Natural killer cell (primary cell): ENCODE measurements at regions not wholly inside any gene's neighbourhood (a gene's known extent, or its start where the extent isn't known, plus 50 kb on each side); places are given as distances from the start of the nearest gene placed in this dataset.

Experiments used
- ATAC-seq, 3 donors: fragments of 150-1000 bp in 2 of 3; fragments of 200-7000 bp in 1 of 3; cut with Tn5 transposase; 1 replicate in 1 of 3; 2 replicates in 2 of 3; pipeline ENCODE4 v1.10.0; 2021; ENCODE audit warnings: mild to moderate bottlenecking in 2 of 3, moderate library complexity in 2 of 3
- DNase-seq, 2 donors: peaks; one replicate each; pipeline versions ENCODE4 v3.0.0 to v3.0.0-alpha.2; 2013 to 2021; ENCODE audit warnings: mixed read lengths in 1 of 2
- H3K27ac ChIP-seq: one replicate; pipeline ENCODE4 v1.5.1; 2013; ENCODE audit warnings: mild to moderate bottlenecking, low read length
- H3K27me3 ChIP-seq: one replicate; pipeline ENCODE4 v1.6.1; 2013; ENCODE audit warnings: low read length; ENCODE audit not compliant: control insufficient read depth, insufficient read depth
- H3K36me3 ChIP-seq: one replicate; pipeline ENCODE4 v1.6.1; 2013; ENCODE audit warnings: low read length; ENCODE audit not compliant: control insufficient read depth, insufficient read depth
- H3K4me1 ChIP-seq: one replicate; pipeline ENCODE4 v1.6.1; 2013; ENCODE audit warnings: low read length; ENCODE audit not compliant: control insufficient read depth, insufficient read depth
- H3K4me3 ChIP-seq: one replicate; pipeline ENCODE4 v1.5.1; 2013; ENCODE audit warnings: low read length
- H3K9me3 ChIP-seq: one replicate; pipeline ENCODE4 v1.6.1; 2013; ENCODE audit warnings: low read length; ENCODE audit not compliant: control insufficient read depth, insufficient read depth
- H3K27ac Mint-ChIP-seq, 2 donors: one replicate each; pipeline ENCODE4 v1.8.0; 2022; ENCODE audit warnings: mild to moderate bottlenecking in 2 of 2, mixed read lengths in 2 of 2, moderate library complexity in 1 of 2
- H3K27me3 Mint-ChIP-seq, 2 donors: one replicate each; pipeline ENCODE4 v1.8.0; 2022; ENCODE audit warnings: low read depth in 2 of 2, mixed read lengths in 2 of 2
- H3K36me3 Mint-ChIP-seq: one replicate; pipeline ENCODE4 v1.8.0; 2022; ENCODE audit warnings: mixed read lengths
- H3K4me1 Mint-ChIP-seq, 2 donors: one replicate each; pipeline ENCODE4 v1.8.0; 2022; ENCODE audit warnings: mixed read lengths in 2 of 2
- H3K4me3 Mint-ChIP-seq: one replicate; pipeline ENCODE4 v1.8.0; 2022; ENCODE audit warnings: mild to moderate bottlenecking, moderate library complexity, mixed read lengths
- H3K9me3 Mint-ChIP-seq, 2 donors: one replicate each; pipeline ENCODE4 v1.8.0; 2022; ENCODE audit warnings: mixed read lengths in 2 of 2
- CTCF ChIP-seq: fragments of 200-600 bp; IDR thresholded peaks from one replicate; pipeline ENCODE4 v1.8.0; 2022; ENCODE audit warnings: antibody characterized with exemption
- WGBS: methylation state at CpG from one replicate; pipeline ENCODE4 v1.1.7; 2013; ENCODE audit warnings: missing lambda C conversion rate; ENCODE audit not compliant: insufficient coverage; 5-methylcytosine and 5-hydroxymethylcytosine counted together
- intact Hi-C: fragments of 100-400 bp; cut with micrococcal nuclease; formaldehyde crosslinking; loops from one replicate; pipeline ENCODE4 v1.14.2; 2022

- Mint-ChIP-seq H3K27ac (no peak overlapping the region), H3K36me3 (no peaks in the 10 kb centered on the region), H3K4me1 (peaks cover 6 to 10% of the 10 kb centered on the region in 2 donors), H3K27me3 (peaks cover 0 to 12% of the 10 kb centered on the region in 2 donors), H3K4me3 (no peak overlapping the region), H3K9me3 (no peaks in the 10 kb centered on the region)
- Histone ChIP-seq H3K4me1 (peaks cover 23% of the 10 kb centered on the region), H3K4me3 (no peak overlapping the region), H3K9me3 (no peaks in the 10 kb centered on the region), H3K36me3 (no peaks in the 10 kb centered on the region), H3K27ac (no peak overlapping the region), H3K27me3 (no peaks in the 10 kb centered on the region)
- 81% methylated on average over 5 of the region's 5 CpGs for WGBS
- no peak for TF ChIP-seq CTCF
- DNase-seq: no peak
- no peak for ATAC-seq
- intact Hi-C loops: no loop called here
These were observed 184.0 kb upstream of the HAAO start for GRCh38 chr2:42976351-42976750.

GRCh38 chr2:42974721-42975717 lies 182.6 kb upstream of the HAAO start:
- ATAC-seq (peak; percentile 40 to 78 (median 70)), DNase-seq (peak; percentile 39 to 70)
- H3K4me3 ChIP-seq: no peak overlapping the region
- no peak overlapping the region for H3K27ac Mint-ChIP-seq
- peaks cover 0 to 12% of the 10 kb centered on the region in 2 donors for H3K27me3 Mint-ChIP-seq
- TF ChIP-seq CTCF: peak; percentile 67
- H3K27ac ChIP-seq: no peak overlapping the region
- no peaks in the 10 kb centered on the region for H3K36me3 Mint-ChIP-seq
- H3K4me1 Mint-ChIP-seq: peaks cover 6 to 10% of the 10 kb centered on the region in 2 donors
- no peaks in the 10 kb centered on the region for H3K27me3 ChIP-seq
- no peak overlapping the region for H3K4me3 Mint-ChIP-seq
- no peaks in the 10 kb centered on the region for H3K9me3 Mint-ChIP-seq
- H3K36me3 ChIP-seq: no peaks in the 10 kb centered on the region
- H3K9me3 ChIP-seq: no peaks in the 10 kb centered on the region
- 44% methylated on average over 39 of the region's 40 CpGs for WGBS
- intact Hi-C loops: loop anchor here (1.0 kb wide), 1 partner anchor 254 kb away; no protein-coding TSS in a partner anchor
- peaks cover 23% of the 10 kb centered on the region for H3K4me1 ChIP-seq

GRCh38 chr2:42974169-42974720 lies 181.9 kb upstream of the HAAO start:
- Histone ChIP-seq H3K36me3 (no peaks in the 10 kb centered on the region), H3K27ac (no peak overlapping the region), H3K27me3 (no peaks in the 10 kb centered on the region), H3K9me3 (no peaks in the 10 kb centered on the region), H3K4me3 (no peak overlapping the region), H3K4me1 (peaks cover 23% of the 10 kb centered on the region)
- H3K4me3 Mint-ChIP-seq: no peak overlapping the region
- no peak for TF ChIP-seq CTCF
- WGBS: 80% methylated on average over 2 of the region's 2 CpGs
- DNase-seq (no peak), ATAC-seq (no peak)
- no peaks in the 10 kb centered on the region for H3K9me3 Mint-ChIP-seq
- peaks cover 0 to 12% of the 10 kb centered on the region in 2 donors for H3K27me3 Mint-ChIP-seq
- peak overlapping the region in 1 of 2 donors; percentile 67 for H3K27ac Mint-ChIP-seq
- H3K4me1 Mint-ChIP-seq: peaks cover 6 to 10% of the 10 kb centered on the region in 2 donors
- intact Hi-C loops: no loop called here
- H3K36me3 Mint-ChIP-seq: no peaks in the 10 kb centered on the region
